Stimulated activated CD4-positive, alpha-beta T cell treated with anti-CD3 and anti-CD28 coated beads, TNF-alpha, amount 100 ng/mL, for 24 hours (primary cell): ENCODE measurements at regions not wholly inside any gene's neighbourhood (a gene's known extent, or its start where the extent isn't known, plus 50 kb on each side); places are given as distances from the start of the nearest gene placed in this dataset.

Source experiments
- DNase-seq, 3 experiments: peaks; one replicate each; pipeline ENCODE4 v3.0.0-alpha.2; 2020; ENCODE audit warnings: low read depth in 3 of 3

DNA sequence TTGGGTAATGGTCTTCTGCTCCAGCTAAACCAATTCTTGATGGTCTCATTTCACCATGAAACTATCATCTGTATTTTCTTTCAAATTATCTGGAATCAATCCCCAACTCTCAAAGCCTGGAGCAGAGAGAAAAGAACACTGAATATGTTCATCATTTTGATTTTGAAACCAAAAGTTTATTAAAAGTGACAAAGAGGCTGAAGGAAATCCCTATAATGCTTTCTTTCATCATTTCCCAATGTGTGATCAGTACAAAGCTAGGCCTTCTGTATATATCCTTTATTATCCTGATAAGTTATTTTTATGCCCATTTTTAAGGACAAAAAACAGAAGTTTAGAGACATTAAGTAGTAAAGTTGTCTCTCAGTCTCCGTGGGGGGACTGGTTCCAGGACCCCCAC, 50.1 kb upstream of the MBNL1 start:
- DNase-seq = no peak
